Spleen (tissue), 11 donors: ENCODE measurements at regions not wholly inside any gene's neighbourhood (a gene's known extent, or its start where the extent isn't known, plus 50 kb on each side); places are given as distances from the start of the nearest gene placed in this dataset.

ENCODE experiments used
- DNase-seq: peaks from one replicate; pipeline ENCODE4 v3.0.0-alpha.2; 2020
- H3K27ac ChIP-seq, 8 donors: fragments of 200-600 bp; sonication (generic) in 7 of 8; 1 replicate in 4 of 8; 2 replicates in 4 of 8; pipeline versions ENCODE4 v1.5.0 to v1.8.0; 2016 to 2021; ENCODE audit warnings: inconsistent platforms in 4 of 8, mild to moderate bottlenecking in 4 of 8, moderate library complexity in 1 of 8
- H3K27me3 ChIP-seq, 7 donors: fragments of 200-600 bp; sonication (generic) in 6 of 7; replicated peaks in 1 of 7; 1 replicate in 4 of 7; 2 replicates in 3 of 7; pipeline versions ENCODE4 v1.5.0 to v1.8.0; 2016 to 2021; ENCODE audit warnings: inconsistent platforms in 3 of 7, mild to moderate bottlenecking in 1 of 7
- H3K36me3 ChIP-seq, 6 donors: fragments of 200-600 bp; sonication (generic) in 5 of 6; 1 replicate in 4 of 6; 2 replicates in 2 of 6; pipeline versions ENCODE4 v1.5.0 to v1.8.0; 2016 to 2021; ENCODE audit warnings: inconsistent platforms in 2 of 6
- H3K4me1 ChIP-seq, 6 donors: fragments of 200-600 bp; sonication (generic) in 5 of 6; 1 replicate in 3 of 6; 2 replicates in 3 of 6; pipeline versions ENCODE4 v1.5.0 to v1.8.0; 2016 to 2021; ENCODE audit warnings: inconsistent platforms in 3 of 6
- H3K4me3 ChIP-seq, 8 donors: fragments of 200-600 bp; sonication (generic) in 7 of 8; 1 replicate in 4 of 8; 2 replicates in 4 of 8; pipeline versions ENCODE4 v1.5.0 to v1.8.0; 2016 to 2021; ENCODE audit warnings: inconsistent platforms in 4 of 8, mild to moderate bottlenecking in 4 of 8, moderate library complexity in 2 of 8
- H3K9me3 ChIP-seq, 8 donors: fragments of 200-600 bp; sonication (generic) in 7 of 8; 1 replicate in 4 of 8; 2 replicates in 4 of 8; pipeline versions ENCODE4 v1.5.0 to v1.8.0; 2016 to 2021; ENCODE audit warnings: inconsistent platforms in 4 of 8
- POLR2A ChIP-seq, 3 donors: fragments of 450-650 bp; IDR thresholded peaks; one replicate each; pipeline ENCODE4 v1.5.1; 2017; ENCODE audit warnings: antibody characterized with exemption in 3 of 3, mild to moderate bottlenecking in 1 of 3
- POLR2AphosphoS5 ChIP-seq, 3 donors: sonication (generic); formaldehyde crosslinking; IDR thresholded peaks; one replicate each; pipeline ENCODE4 v1.5.1; 2017; ENCODE audit warnings: antibody characterized with exemption in 3 of 3
- WGBS, 5 donors: extraction: QIAGEN DNeasy Blood & Tissue Kit in 3 of 5; methylation state at CpG; one replicate each; pipeline versions ENCODE4 v1.1.5 to v1.1.7; 2013 to 2018; 5-methylcytosine and 5-hydroxymethylcytosine counted together
- intact Hi-C: fragments of 100-400 bp; cut with DNase I; formaldehyde crosslinking; loops from one replicate; pipeline ENCODE4 v1.15.0; 2023; ENCODE audit warnings: low total_unique reads
- TF ChIP-seq, protein P1 (sequence below), 11 experiments: fragments of 200-600 bp in 7 of 11; fragments of 450-650 bp in 4 of 11; sonication (generic) in 4 of 11; IDR thresholded peaks in 8 of 11; conservative IDR thresholded peaks in 3 of 11; 1 replicate in 7 of 11; 2 replicates in 4 of 11; pipeline versions ENCODE4 v1.4.0 to v1.8.0; 2016 to 2021; ENCODE audit warnings: antibody characterized with exemption in 11 of 11, inconsistent platforms in 4 of 11, mild to moderate bottlenecking in 1 of 11
- donor health status: healthy with polysubstance abuse.
- donor health status: DM: no; HTN: no; CAD: no; lungs with moderate emphysema.
- donor health status: DM: no; HTN: no; CAD: no.
- donor health status: Bipolar disorder and iron deficiency.
- donor health status: healthy.
- donor health status: DM: no; HTN: no; CAD: no.
- donor health status: DM: yes; HTN: yes; CAD: no.

DNA sequence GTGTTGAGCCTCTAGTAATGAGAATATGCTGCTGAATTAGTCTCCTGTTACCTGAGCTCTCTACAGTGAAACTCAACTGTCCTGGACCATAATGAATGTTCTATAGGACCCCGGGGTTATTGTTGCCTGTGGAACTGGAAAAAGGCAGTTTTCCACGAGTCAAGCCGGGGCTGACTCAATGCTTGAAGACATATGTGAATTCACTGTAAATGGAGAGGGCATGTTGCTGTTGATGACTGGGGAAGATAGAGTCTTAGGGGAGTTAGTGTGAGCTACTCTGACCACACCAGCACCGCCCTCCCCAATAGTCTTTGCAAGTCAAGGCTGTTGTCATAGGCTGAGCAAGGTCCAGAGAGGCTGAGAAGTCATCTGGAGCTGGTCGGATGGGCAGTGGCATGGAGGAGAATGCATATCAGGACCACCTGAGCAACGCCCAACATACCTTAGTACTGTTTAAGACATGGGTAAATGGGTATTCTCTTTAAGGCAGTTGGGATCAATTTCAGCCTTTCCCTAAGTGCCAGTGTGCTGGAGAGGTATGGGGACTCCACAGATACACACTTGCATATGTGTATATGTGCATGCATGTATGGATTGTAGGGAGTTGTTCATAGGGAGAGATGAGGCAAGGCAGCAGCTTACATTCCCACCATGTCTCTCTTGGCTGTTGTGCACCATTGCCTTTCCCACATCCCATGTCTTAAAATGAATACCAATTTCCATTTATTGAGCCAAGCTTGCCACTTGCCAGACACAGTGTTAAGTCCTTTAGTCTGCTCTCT is 230.1 kb upstream of the NAV2 start:
- no peak for TF ChIP-seq POLR2AphosphoS5 (IDR thresholded peaks at IDR 0.05)
- no peak for TF ChIP-seq POLR2A (IDR thresholded peaks at IDR 0.05)
- TF ChIP-seq, protein P1, sequence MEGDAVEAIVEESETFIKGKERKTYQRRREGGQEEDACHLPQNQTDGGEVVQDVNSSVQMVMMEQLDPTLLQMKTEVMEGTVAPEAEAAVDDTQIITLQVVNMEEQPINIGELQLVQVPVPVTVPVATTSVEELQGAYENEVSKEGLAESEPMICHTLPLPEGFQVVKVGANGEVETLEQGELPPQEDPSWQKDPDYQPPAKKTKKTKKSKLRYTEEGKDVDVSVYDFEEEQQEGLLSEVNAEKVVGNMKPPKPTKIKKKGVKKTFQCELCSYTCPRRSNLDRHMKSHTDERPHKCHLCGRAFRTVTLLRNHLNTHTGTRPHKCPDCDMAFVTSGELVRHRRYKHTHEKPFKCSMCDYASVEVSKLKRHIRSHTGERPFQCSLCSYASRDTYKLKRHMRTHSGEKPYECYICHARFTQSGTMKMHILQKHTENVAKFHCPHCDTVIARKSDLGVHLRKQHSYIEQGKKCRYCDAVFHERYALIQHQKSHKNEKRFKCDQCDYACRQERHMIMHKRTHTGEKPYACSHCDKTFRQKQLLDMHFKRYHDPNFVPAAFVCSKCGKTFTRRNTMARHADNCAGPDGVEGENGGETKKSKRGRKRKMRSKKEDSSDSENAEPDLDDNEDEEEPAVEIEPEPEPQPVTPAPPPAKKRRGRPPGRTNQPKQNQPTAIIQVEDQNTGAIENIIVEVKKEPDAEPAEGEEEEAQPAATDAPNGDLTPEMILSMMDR (IDR thresholded peaks at IDR 0.05 in 8 of 11, conservative IDR thresholded peaks at IDR 0.05 in 3 of 11) = no peak
- WGBS, 5 donors = 71 to 80% (median 76%) methylated on average over 5 to 6 of the region's 6 CpGs

DNA sequence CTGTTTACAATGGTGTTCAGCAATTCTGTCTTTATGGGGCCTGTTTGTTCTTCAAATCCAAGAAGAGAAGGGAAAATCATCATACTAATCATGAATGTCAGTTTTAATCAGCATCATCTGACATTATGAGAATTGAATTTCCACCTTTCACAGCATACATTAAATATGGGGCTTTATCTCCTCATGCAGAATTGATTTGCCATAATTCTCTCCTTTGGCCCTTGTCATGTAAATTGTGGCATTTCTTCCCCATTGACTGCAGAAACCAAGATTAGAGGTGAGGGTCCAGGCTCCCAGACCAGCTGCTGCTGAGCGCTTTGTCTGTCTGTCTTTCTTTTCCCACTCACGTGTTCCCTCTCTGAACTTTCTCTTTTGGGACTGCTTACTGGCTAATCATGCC is 232.1 kb upstream of the NAV2 start:
- no peaks in the 10 kb centered on the region for H3K9me3 ChIP-seq
- no peak overlapping the region for H3K27ac ChIP-seq
- H3K27me3 ChIP-seq = peaks cover 0 to 21% (median 0%) of the 10 kb centered on the region in 7 donors
- H3K36me3 ChIP-seq = no peaks in the 10 kb centered on the region
- WGBS, 5 donors = 80 to 91% (median 83%) methylated on average over 2 of the region's 2 CpGs
- intact Hi-C loops = no loop called here
- no peaks in the 10 kb centered on the region for H3K4me1 ChIP-seq
- no peak for DNase-seq
- H3K4me3 ChIP-seq = no peak overlapping the region
- TF ChIP-seq POLR2A (IDR thresholded peaks at IDR 0.05) = no peak
- TF ChIP-seq POLR2AphosphoS5 (IDR thresholded peaks at IDR 0.05) = no peak
- TF ChIP-seq, protein P1 (IDR thresholded peaks at IDR 0.05 in 8 of 11, conservative IDR thresholded peaks at IDR 0.05 in 3 of 11) = no peak

More for the DNA sequence above, 230.1 kb upstream of the NAV2 start:
- intact Hi-C loops = no loop called here
- DNase-seq = no peak
- H3K4me3 ChIP-seq = no peak overlapping the region
- no peaks in the 10 kb centered on the region for H3K36me3 ChIP-seq
- peaks cover 0 to 9% (median 0%) of the 10 kb centered on the region in 7 donors for H3K27me3 ChIP-seq
- H3K27ac ChIP-seq = no peak overlapping the region
- H3K9me3 ChIP-seq = no peaks in the 10 kb centered on the region
- no peaks in the 10 kb centered on the region for H3K4me1 ChIP-seq

DNA sequence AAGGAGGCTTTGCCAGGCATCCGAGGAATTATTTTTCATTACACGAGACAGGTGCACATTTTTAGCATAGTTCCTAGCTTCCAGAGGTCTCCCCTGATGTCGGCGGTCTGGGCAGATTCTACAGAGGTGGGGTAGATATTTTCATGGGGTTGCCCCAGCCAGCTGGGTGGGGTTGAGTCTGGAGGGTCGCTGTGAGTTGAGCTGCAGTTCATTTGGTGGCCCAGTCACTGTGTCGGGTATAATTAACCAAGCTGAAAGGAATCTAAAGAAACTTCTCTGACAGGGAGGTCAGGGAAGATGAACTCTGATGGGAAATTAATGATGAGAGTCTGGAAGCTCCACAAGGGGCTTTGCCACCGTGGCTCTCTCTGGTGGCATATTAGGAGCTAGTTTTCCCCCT is 233.7 kb upstream of the NAV2 start:
- H3K4me3 ChIP-seq = no peak overlapping the region
- peaks cover 0 to 21% (median 0%) of the 10 kb centered on the region in 7 donors for H3K27me3 ChIP-seq
- no peaks in the 10 kb centered on the region for H3K9me3 ChIP-seq
- DNase-seq = no peak
- H3K27ac ChIP-seq = no peak overlapping the region
- intact Hi-C loops = no loop called here
- H3K4me1 ChIP-seq = no peaks in the 10 kb centered on the region
- WGBS, 5 donors = 62 to 70% (median 67%) methylated on average over 7 of the region's 7 CpGs
- TF ChIP-seq POLR2AphosphoS5 (IDR thresholded peaks at IDR 0.05) (no peak), POLR2A (IDR thresholded peaks at IDR 0.05) (no peak)
- TF ChIP-seq, protein P1 (IDR thresholded peaks at IDR 0.05 in 8 of 11, conservative IDR thresholded peaks at IDR 0.05 in 3 of 11) = no peak
- no peaks in the 10 kb centered on the region for H3K36me3 ChIP-seq

DNA sequence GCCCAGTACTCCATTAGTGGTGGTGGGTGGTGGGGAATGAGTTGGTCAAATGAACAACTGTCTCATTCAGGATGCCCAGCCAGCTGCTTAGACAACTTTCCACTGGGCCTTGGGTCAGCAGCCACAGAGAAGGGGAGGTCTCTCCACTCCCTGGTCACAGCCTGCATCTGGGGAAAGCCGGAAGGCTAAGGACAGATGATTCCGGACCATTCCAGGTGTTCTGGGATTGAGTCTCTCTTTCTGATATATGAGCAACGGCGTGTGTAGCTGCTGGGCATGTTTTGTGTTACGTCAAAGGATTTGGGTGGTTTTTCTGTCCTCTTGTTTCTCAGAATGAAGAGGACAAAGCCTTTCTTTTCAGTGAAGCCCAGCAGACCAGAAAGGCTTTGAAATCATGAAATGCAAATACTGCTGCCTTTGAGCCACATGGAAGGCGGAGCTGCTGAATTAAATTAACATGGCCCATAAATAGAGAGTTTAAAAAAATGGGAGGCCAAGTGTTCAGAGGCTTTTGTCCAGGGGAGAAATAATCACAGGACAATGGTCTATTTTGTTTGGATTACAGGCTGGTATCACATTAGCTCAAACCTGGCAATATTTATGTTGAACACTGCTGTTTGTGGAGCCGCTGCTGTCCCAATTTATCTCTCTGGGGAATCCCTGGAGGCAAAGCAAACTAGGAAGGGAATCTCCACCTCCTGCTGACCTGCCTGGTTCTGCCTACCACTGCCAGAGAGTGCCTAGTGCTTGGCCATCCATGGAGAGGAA is 234.4 kb upstream of the E2F8 start:
- intact Hi-C loops = no loop called here

More for the DNA sequence above, 234.4 kb upstream of the E2F8 start:
- DNase-seq = no peak
- Histone ChIP-seq H3K36me3 (no peaks in the 10 kb centered on the region), H3K27me3 (peaks cover 0 to 21% (median 0%) of the 10 kb centered on the region in 7 donors), H3K4me1 (no peaks in the 10 kb centered on the region), H3K9me3 (no peaks in the 10 kb centered on the region), H3K27ac (no peak overlapping the region), H3K4me3 (no peak overlapping the region)
- 63 to 80% (median 75%) methylated on average over 7 of the region's 7 CpGs for WGBS, 5 donors
- TF ChIP-seq, protein P1 (IDR thresholded peaks at IDR 0.05 in 8 of 11, conservative IDR thresholded peaks at IDR 0.05 in 3 of 11) = no peak
- no peak for TF ChIP-seq POLR2A (IDR thresholded peaks at IDR 0.05)
- no peak for TF ChIP-seq POLR2AphosphoS5 (IDR thresholded peaks at IDR 0.05)
